HepG2 (cell line): ENCODE measurements at regions not wholly inside any gene's neighbourhood (a gene's known extent, or its start where the extent isn't known, plus 50 kb on each side); places are given as distances from the start of the nearest gene placed in this dataset.

ENCODE experiments used
- ATAC-seq: fragments of 200-7000 bp; cut with Tn5 transposase; 3 replicates; pipeline ENCODE4 v1.9.1; 2020; ENCODE audit warnings: mild to moderate bottlenecking, moderate library complexity
- BruUV-seq: library from RNA; stranded (reverse); fragments of 400-500 nt; replicated peaks from 2 replicates; lab custom pipeline; 2021; lab: Mats Ljungman, UMichigan
- CTCF ChIA-PET: fragments of 300-600 bp; formaldehyde crosslinking; extraction: SDS; loops from one replicate; lab custom pipeline; 2021; ENCODE audit warnings: low total read pairs, inconsistent platforms, low intra/inter-chr PET ratio; lab: Yijun Ruan, JAX
- POLR2A ChIA-PET: fragments of 350-600 bp; sonication (Branson Sonifier 250); formaldehyde crosslinking; loops from one replicate; lab custom pipeline; 2020; ENCODE audit warnings: antibody characterized with exemption, inconsistent platforms; lab: Yijun Ruan, JAX
- DNase-seq: peaks from one replicate; pipeline ENCODE4 v3.0.0-alpha.2; 2015; ENCODE audit warnings: low spot score
- FAIRE-seq: peaks from 3 replicates; lab custom pipeline; 2011; peaks lifted over from hg19 to GRCh38; lab: Jason Lieb, UNC
- H2AFZ ChIP-seq: one replicate; pipeline ENCODE4 v1.6.1; 2011; ENCODE audit warnings: low read length, inconsistent platforms
- H3K27ac ChIP-seq: fragments of 300-600 bp; 3 replicates; pipeline ENCODE4 v1.8.0; 2011; ENCODE audit warnings: mixed run types, mild to moderate bottlenecking, mixed read lengths, low read length, inconsistent platforms; ENCODE audit not compliant: insufficient read depth; ENCODE audit errors: extremely low read length
- H3K27me3 ChIP-seq, 2 experiments: fragments of 200-600 bp in 1 of 2; 2 replicates in 1 of 2; 3 replicates in 1 of 2; pipeline versions ENCODE4 v1.6.0 to v1.8.0; 2011; ENCODE audit warnings: low read length in 2 of 2, mild to moderate bottlenecking in 2 of 2, moderate library complexity in 2 of 2, inconsistent platforms in 1 of 2; ENCODE audit not compliant: insufficient read depth in 2 of 2, control insufficient read depth in 1 of 2
- H3K36me3 ChIP-seq, 2 experiments: fragments of 200-600 bp in 1 of 2; replicated peaks in 1 of 2; 2 replicates in 1 of 2; 3 replicates in 1 of 2; pipeline versions ENCODE4 v1.5.1 to v1.8.0; 2011; ENCODE audit warnings: low read length in 2 of 2, inconsistent platforms in 1 of 2; ENCODE audit not compliant: insufficient read depth in 2 of 2, control insufficient read depth in 1 of 2
- H3K4me1 ChIP-seq: 2 replicates; pipeline ENCODE4 v1.5.1; 2012; ENCODE audit warnings: low read length, inconsistent platforms; ENCODE audit not compliant: insufficient read depth
- H3K4me2 ChIP-seq: 2 replicates; pipeline ENCODE4 v1.6.0; 2011; ENCODE audit warnings: low read depth, low read length, inconsistent platforms
- H3K4me3 ChIP-seq, 3 experiments: fragments of 200-600 bp in 1 of 3; sonication (generic), shearing (Covaris generic) in 1 of 3; replicated peaks in 1 of 3; 2 replicates each; pipeline ENCODE4 v1.5.1; 2011 to 2016; ENCODE audit warnings: low read length in 3 of 3, inconsistent platforms in 2 of 3, low read depth in 2 of 3, mild to moderate bottlenecking in 2 of 3, control low read depth in 1 of 3, mixed read lengths in 1 of 3; ENCODE audit not compliant: insufficient read depth in 1 of 3
- H3K79me2 ChIP-seq: one replicate; pipeline ENCODE4 v1.6.1; 2011; ENCODE audit warnings: low read length, inconsistent platforms; ENCODE audit not compliant: insufficient read depth
- H3K9ac ChIP-seq: 2 replicates; pipeline ENCODE4 v1.6.0; 2011; ENCODE audit warnings: mild to moderate bottlenecking, low read depth, low read length, inconsistent platforms; ENCODE audit not compliant: insufficient read depth
- H3K9me3 ChIP-seq: 2 replicates; pipeline ENCODE4 v1.5.1; 2012; ENCODE audit warnings: mild to moderate bottlenecking, low read length
- H4K20me1 ChIP-seq: 2 replicates; pipeline ENCODE4 v1.6.0; 2011; ENCODE audit warnings: inconsistent platforms, mild to moderate bottlenecking, low read length, moderate library complexity; ENCODE audit not compliant: insufficient read depth
- CCAR2 ChIP-seq: fragments of 200-400 bp; formaldehyde crosslinking; optimal IDR thresholded peaks from 2 replicates; pipeline ENCODE3; 2018; ENCODE audit warnings: low read depth, mild to moderate bottlenecking, low read length, moderate library complexity
- KMT2A ChIP-seq: sonication (generic); formaldehyde crosslinking; IDR thresholded peaks from 2 replicates; pipeline ENCODE4 v1.4.0; 2020; ENCODE audit warnings: missing genetic modification reagents
- SOX6 ChIP-seq, 2 experiments: fragments of 450-650 bp in 1 of 2; sonication (generic) in 1 of 2; formaldehyde crosslinking in 1 of 2; IDR thresholded peaks; 2 replicates each; pipeline versions ENCODE4 v1.4.0 to v1.6.1; 2017 to 2020; ENCODE audit warnings: antibody characterized with exemption in 1 of 2, mild to moderate bottlenecking in 1 of 2, missing genetic modification reagents in 1 of 2
- TSC22D2 ChIP-seq: sonication (generic); formaldehyde crosslinking; IDR thresholded peaks from 2 replicates; pipeline ENCODE4 v1.5.1; 2020; ENCODE audit warnings: missing genetic modification reagents, mild to moderate bottlenecking, borderline replicate concordance
- ZNF138 ChIP-seq: sonication (generic); formaldehyde crosslinking; IDR thresholded peaks from 2 replicates; pipeline ENCODE4 v1.5.0; 2020; ENCODE audit warnings: mild to moderate bottlenecking, low read depth, missing genetic modification reagents
- WGBS: methylation state at CpG from one replicate; pipeline ENCODE4 v1.1.6; 2017; ENCODE audit warnings: low lambda C conversion rate; 5-methylcytosine and 5-hydroxymethylcytosine counted together
- in situ Hi-C: cut with HindIII; loops from 2 replicates; pipeline ENCODE4 v1.10.0; 2017; ENCODE audit warnings: low pct_unique_long_range_greater_than_20kb; ENCODE audit not compliant: extremely low pct_ligation_motif_present
- intact Hi-C: fragments of 100-400 bp; cut with micrococcal nuclease; formaldehyde crosslinking; loops from one replicate; pipeline ENCODE4 v1.10.0; 2022; ENCODE audit not compliant: unreplicated experiment
- TF ChIP-seq, protein P1 (sequence below): sonication (generic); formaldehyde crosslinking; IDR thresholded peaks from 2 replicates; pipeline ENCODE4 v1.8.1; 2023; ENCODE audit warnings: mild to moderate bottlenecking, inconsistent platforms, moderate library complexity, missing genetic modification reagents, borderline replicate concordance
- TF ChIP-seq, protein P2 (sequence below): sonication (generic); formaldehyde crosslinking; IDR thresholded peaks from 2 replicates; pipeline ENCODE4 v1.9.0; 2021; ENCODE audit warnings: missing genetic modification reagents, mild to moderate bottlenecking, borderline replicate concordance

DNA sequence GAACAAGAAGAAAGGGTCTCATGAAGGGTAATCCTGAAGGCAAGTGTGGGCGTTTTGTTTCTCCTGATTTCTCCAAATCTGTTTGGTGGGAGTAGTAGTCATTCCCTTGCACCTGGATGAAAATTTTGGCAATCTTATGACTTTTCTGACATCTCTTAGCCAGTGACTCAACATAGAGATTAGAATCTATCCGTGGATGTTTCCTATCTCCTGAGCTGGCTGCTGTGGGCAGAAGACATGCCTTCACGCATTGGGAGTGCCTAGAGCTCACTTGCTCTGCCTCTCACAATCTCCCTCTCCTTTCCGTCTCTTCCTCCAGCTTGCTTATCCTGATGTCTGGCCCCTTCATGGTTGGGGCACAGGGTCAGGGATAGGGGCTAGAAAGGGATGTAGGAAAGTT, 174.2 kb upstream of the NFIA start:
- intact Hi-C loops = no loop called here
- no TSS peak for BruUV-seq
- no peak for ATAC-seq
- no peaks in the 10 kb centered on the region for H3K4me1 ChIP-seq
- TF ChIP-seq SOX6 (IDR thresholded peaks at IDR 0.05) = no peak
- no peak for TF ChIP-seq SOX6 (CRISPR knock-in tag; IDR thresholded peaks at IDR 0.05)
- TF ChIP-seq KMT2A (CRISPR knock-in tag) = no peak
- no peak for TF ChIP-seq CCAR2
- TF ChIP-seq, protein P1, sequence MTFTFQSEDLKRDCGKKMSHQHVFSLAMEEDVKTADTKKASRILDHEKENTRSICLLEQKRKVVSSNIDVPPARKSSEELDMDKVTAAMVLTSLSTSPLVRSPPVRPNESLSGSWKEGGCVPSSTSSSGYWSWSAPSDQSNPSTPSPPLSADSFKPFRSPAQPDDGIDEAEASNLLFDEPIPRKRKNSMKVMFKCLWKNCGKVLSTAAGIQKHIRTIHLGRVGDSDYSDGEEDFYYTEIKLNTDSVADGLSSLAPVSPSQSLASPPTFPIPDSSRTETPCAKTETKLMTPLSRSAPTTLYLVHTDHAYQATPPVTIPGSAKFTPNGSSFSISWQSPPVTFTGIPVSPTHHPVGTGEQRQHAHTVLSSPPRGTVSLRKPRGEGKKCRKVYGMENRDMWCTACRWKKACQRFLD = no peak
- TF ChIP-seq, protein P2, sequence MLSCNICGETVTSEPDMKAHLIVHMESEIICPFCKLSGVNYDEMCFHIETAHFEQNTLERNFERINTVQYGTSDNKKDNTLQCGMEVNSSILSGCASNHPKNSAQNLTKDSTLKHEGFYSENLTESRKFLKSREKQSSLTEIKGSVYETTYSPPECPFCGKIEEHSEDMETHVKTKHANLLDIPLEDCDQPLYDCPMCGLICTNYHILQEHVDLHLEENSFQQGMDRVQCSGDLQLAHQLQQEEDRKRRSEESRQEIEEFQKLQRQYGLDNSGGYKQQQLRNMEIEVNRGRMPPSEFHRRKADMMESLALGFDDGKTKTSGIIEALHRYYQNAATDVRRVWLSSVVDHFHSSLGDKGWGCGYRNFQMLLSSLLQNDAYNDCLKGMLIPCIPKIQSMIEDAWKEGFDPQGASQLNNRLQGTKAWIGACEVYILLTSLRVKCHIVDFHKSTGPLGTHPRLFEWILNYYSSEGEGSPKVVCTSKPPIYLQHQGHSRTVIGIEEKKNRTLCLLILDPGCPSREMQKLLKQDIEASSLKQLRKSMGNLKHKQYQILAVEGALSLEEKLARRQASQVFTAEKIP (CRISPR knock-in tag) = no peak
- no peak for TF ChIP-seq ZNF138
- TF ChIP-seq TSC22D2 (CRISPR knock-in tag) = no peak
- TF ChIP-seq, all 625 proteins: peak for 0
- Histone ChIP-seq H4K20me1 (no peaks in the 10 kb centered on the region), H3K36me3 (no peaks in the 10 kb centered on the region), H3K4me3 (no peak overlapping the region), H3K27me3 (no peaks in the 10 kb centered on the region; a peak in 1 of 5 replicates), H3K4me2 (no peak overlapping the region), H3K9me3 (no peaks in the 10 kb centered on the region), H3K9ac (no peak overlapping the region), H2AFZ (no peak overlapping the region), H3K79me2 (no peaks in the 10 kb centered on the region), H3K27ac (no peak overlapping the region)
- ChIA-PET CTCF (no interaction called here), POLR2A (no interaction called here)
- DNase-seq (no peak), FAIRE-seq (no peak)
- 15% methylated on average over 4 of the region's 4 CpGs for WGBS
- in situ Hi-C loops = no loop called here
